BLaER1 treated with 17β-estradiol and CSF1 and Interleukin-3, amounts not matched to agents 10 nM and 100 nM (cell line): ENCODE measurements at regions not wholly inside any gene's neighbourhood (a gene's known extent, or its start where the extent isn't known, plus 50 kb on each side); places are given as distances from the start of the nearest gene placed in this dataset.
"Not testable (repeated sequence)": the region's sequence is repeated elsewhere in the genome, so short reads cannot be mapped to it uniquely, and the experiment has no call there.

Source experiments
- H3K27ac ChIP-seq, 11 experiments: shearing (Covaris generic); formaldehyde crosslinking; 2 replicates each; pipeline ENCODE4 v1.8.1; 2022
- H3K27me3 ChIP-seq, 11 experiments: shearing (Covaris generic); formaldehyde crosslinking; 2 replicates each; pipeline ENCODE4 v1.8.1; 2022
- H3K36me3 ChIP-seq, 11 experiments: shearing (Covaris generic); formaldehyde crosslinking; 2 replicates each; pipeline ENCODE4 v1.8.1; 2022
- H3K4me1 ChIP-seq, 10 experiments: shearing (Covaris generic); formaldehyde crosslinking; 2 replicates each; pipeline ENCODE4 v1.8.1; 2022
- H3K4me2 ChIP-seq, 11 experiments: shearing (Covaris generic); formaldehyde crosslinking; 2 replicates each; pipeline ENCODE4 v1.8.1; 2022
- H3K4me3 ChIP-seq, 10 experiments: shearing (Covaris generic); formaldehyde crosslinking; 2 replicates each; pipeline ENCODE4 v1.8.1; 2022
- H3K9ac ChIP-seq, 11 experiments: shearing (Covaris generic); formaldehyde crosslinking; 2 replicates each; pipeline ENCODE4 v1.8.1; 2022
- H3K9me3 ChIP-seq, 11 experiments: shearing (Covaris generic); formaldehyde crosslinking; replicated peaks in 1 of 11; 2 replicates each; pipeline ENCODE4 v1.8.1; 2022
- H4K20me1 ChIP-seq, 11 experiments: shearing (Covaris generic); formaldehyde crosslinking; 2 replicates each; pipeline ENCODE4 v1.8.1; 2022
- Cebpa-rat ChIP-seq, 11 experiments: shearing (Covaris generic); IDR thresholded peaks; 2 replicates each; pipeline ENCODE4 v1.8.1; 2022

- Histone ChIP-seq H4K20me1 (no peaks in the 10 kb centered on the region), H3K4me1 (no peaks in the 10 kb centered on the region), H3K36me3 (no peaks in the 10 kb centered on the region; a peak in 1 of 22 replicates), H3K9ac (no peak overlapping the region), H3K27ac (no peak overlapping the region), H3K27me3 (no peaks in the 10 kb centered on the region), H3K4me3 (no peak overlapping the region), H3K9me3 (peaks cover 8 to 22% (median 11%) of the 10 kb centered on the region in 11 experiments), H3K4me2 (no peak overlapping the region)
- TF ChIP-seq Cebpa-rat (IDR thresholded peaks at IDR 0.05) = no peak
Measured at GRCh38 chr1:193438312-193438711, 251.9 kb upstream of the B3GALT2 start.

GRCh38 chr1:193437785-193438184 lies 251.4 kb upstream of the B3GALT2 start:
- H3K27ac ChIP-seq = no peak overlapping the region
- no peaks in the 10 kb centered on the region for H3K27me3 ChIP-seq
- H3K4me1 ChIP-seq = no peaks in the 10 kb centered on the region
- TF ChIP-seq Cebpa-rat (IDR thresholded peaks at IDR 0.05) = no peak
- peaks cover 13 to 27% (median 16%) of the 10 kb centered on the region in 11 experiments for H3K9me3 ChIP-seq
- no peak overlapping the region for H3K4me3 ChIP-seq
- no peak overlapping the region for H3K4me2 ChIP-seq
- H3K36me3 ChIP-seq = peaks cover 0 to 2% (median 0%) of the 10 kb centered on the region in 11 experiments; a peak in 1 of 22 replicates
- H3K9ac ChIP-seq = no peak overlapping the region
- no peaks in the 10 kb centered on the region for H4K20me1 ChIP-seq

GRCh38 chr1:193437333-193437732 lies 250.9 kb upstream of the B3GALT2 start:
- not testable (repeated sequence) for H3K36me3 ChIP-seq, H3K4me1 ChIP-seq, H3K9ac ChIP-seq, H3K4me3 ChIP-seq, H3K27me3 ChIP-seq, H4K20me1 ChIP-seq, H3K27ac ChIP-seq, H3K4me2 ChIP-seq
- H3K9me3 ChIP-seq = peaks cover 18 to 32% (median 20%) of the 10 kb centered on the region in 11 experiments

GRCh38 chr1:193435781-193436180 lies 249.4 kb upstream of the B3GALT2 start:
- TF ChIP-seq Cebpa-rat (IDR thresholded peaks at IDR 0.05) = no peak
- H3K4me2 ChIP-seq = no peak overlapping the region
- H3K9me3 ChIP-seq = peaks cover 24 to 39% (median 26%) of the 10 kb centered on the region in 11 experiments
- H3K9ac ChIP-seq = no peak overlapping the region
- no peak overlapping the region for H3K4me3 ChIP-seq
- no peak overlapping the region for H3K27ac ChIP-seq
- H3K27me3 ChIP-seq = no peaks in the 10 kb centered on the region
- H4K20me1 ChIP-seq = no peaks in the 10 kb centered on the region
- H3K36me3 ChIP-seq = peaks cover 0 to 3% (median 0%) of the 10 kb centered on the region in 11 experiments; a peak in 1 of 22 replicates
- no peaks in the 10 kb centered on the region for H3K4me1 ChIP-seq

DNA sequence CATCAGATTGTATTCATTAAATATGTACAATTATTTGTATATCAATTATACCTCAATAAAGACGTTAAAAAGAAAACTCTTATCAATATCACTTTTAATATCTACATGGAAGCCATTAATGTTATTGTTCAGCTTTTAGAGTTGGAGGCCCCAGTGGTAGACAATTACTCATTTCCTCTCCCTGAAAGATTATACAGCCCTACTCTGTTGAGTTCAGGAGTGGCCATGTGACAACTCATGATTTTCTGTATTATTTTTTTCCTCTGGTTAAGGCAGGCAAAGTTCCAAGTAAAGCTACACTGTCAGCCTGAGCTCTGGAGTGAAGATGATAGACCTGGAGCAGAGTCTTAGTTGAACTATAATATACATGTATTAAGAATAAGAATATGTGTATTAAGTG lies 247.9 kb upstream of the B3GALT2 start:
- H3K36me3 ChIP-seq = peaks cover 0 to 3% (median 0%) of the 10 kb centered on the region in 11 experiments; a peak in 1 of 22 replicates
- no peak overlapping the region for H3K4me2 ChIP-seq
- no peak for TF ChIP-seq Cebpa-rat (IDR thresholded peaks at IDR 0.05)
- H3K27ac ChIP-seq = no peak overlapping the region
- H4K20me1 ChIP-seq = no peaks in the 10 kb centered on the region
- H3K9ac ChIP-seq = no peak overlapping the region
- H3K27me3 ChIP-seq = no peaks in the 10 kb centered on the region
- H3K4me1 ChIP-seq = no peaks in the 10 kb centered on the region
- H3K4me3 ChIP-seq = no peak overlapping the region
- H3K9me3 ChIP-seq = peaks cover 24 to 39% (median 26%) of the 10 kb centered on the region in 11 experiments

- no peak overlapping the region for H3K4me3 ChIP-seq
- no peaks in the 10 kb centered on the region for H4K20me1 ChIP-seq
- no peaks in the 10 kb centered on the region for H3K27me3 ChIP-seq
- no peak overlapping the region for H3K9ac ChIP-seq
- H3K9me3 ChIP-seq = peaks cover 24 to 39% (median 26%) of the 10 kb centered on the region in 11 experiments
- TF ChIP-seq Cebpa-rat (IDR thresholded peaks at IDR 0.05) = no peak
- no peaks in the 10 kb centered on the region for H3K4me1 ChIP-seq
- no peak overlapping the region for H3K4me2 ChIP-seq
- H3K27ac ChIP-seq = no peak overlapping the region
- peaks cover 0 to 3% (median 0%) of the 10 kb centered on the region in 11 experiments; a peak in 1 of 22 replicates for H3K36me3 ChIP-seq
Measured at GRCh38 chr1:193433599-193433998, 247.2 kb upstream of the B3GALT2 start.

DNA sequence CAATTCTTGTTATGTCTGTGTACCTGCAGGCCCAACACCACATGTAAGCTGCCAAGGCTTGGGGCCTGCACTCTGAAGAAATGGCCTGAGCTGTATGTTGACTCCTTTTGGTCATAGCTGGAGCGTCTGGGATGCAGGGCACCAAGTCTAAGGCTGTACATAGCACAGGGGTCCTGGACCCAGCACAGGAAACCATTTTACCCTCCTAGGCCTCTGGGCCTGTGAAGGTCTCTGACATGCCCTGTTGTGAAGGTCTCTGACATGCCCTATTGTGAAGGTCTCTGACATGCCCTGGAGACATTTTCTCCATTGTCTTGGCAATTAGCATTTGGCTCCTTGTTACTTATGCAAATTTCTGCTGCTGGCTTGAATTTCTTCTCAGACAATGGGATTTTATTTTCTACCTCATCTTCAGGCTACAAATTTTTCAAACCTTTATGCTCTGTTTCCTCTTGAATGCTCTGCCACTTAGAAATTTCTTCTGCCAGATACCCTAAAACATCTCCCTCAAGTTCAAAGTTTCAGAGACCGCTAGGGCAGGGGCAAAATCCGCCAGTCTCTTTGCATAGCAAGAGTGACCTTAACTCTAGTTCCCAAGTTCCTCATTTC lies 246.7 kb upstream of the B3GALT2 start:
- Histone ChIP-seq H3K4me2 (no peak overlapping the region), H3K27me3 (no peaks in the 10 kb centered on the region), H3K36me3 (peaks cover 0 to 3% (median 0%) of the 10 kb centered on the region in 11 experiments; a peak in 1 of 22 replicates), H4K20me1 (no peaks in the 10 kb centered on the region), H3K27ac (no peak overlapping the region), H3K9ac (no peak overlapping the region), H3K4me1 (no peaks in the 10 kb centered on the region), H3K4me3 (no peak overlapping the region), H3K9me3 (peaks cover 24 to 39% (median 26%) of the 10 kb centered on the region in 11 experiments)
- TF ChIP-seq Cebpa-rat (IDR thresholded peaks at IDR 0.05) = no peak

DNA sequence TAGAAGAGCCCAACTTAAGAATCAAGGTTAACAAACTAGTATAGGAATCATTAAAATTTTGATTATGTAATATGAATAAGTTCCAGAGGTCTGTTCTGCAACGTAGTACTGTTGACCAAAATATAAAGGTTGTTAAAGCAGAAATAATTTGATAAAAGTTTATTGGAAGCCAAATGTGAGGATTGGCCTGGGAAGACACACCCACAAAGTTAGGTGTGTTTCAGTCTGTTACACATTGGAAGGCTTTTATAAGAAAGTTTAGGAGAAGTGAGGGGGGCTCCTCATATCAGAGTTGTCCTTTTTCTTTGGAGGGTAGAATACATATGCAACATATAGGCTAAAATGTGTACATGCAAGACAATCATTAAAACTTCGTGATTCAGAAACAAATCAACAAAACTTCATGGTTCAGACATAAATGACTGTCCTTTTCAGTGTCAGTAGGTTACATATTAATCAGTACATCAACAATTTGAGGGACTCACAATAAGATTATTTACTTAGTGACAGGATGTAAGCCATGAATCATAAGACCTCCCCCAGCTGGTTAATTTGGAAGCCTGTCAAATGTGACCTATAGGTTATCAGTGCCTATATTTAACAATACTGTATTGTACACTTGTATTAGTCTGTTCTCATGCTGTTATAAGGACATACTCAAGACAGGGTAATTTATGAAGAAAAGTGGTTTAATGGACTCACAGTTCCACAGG lies 245.0 kb upstream of the B3GALT2 start:
- Histone ChIP-seq H3K27me3 (no peaks in the 10 kb centered on the region), H4K20me1 (no peaks in the 10 kb centered on the region), H3K9ac (no peak overlapping the region), H3K9me3 (peaks cover 24 to 39% (median 26%) of the 10 kb centered on the region in 11 experiments), H3K36me3 (peaks cover 0 to 3% (median 0%) of the 10 kb centered on the region in 11 experiments; a peak in 1 of 22 replicates), H3K4me1 (no peaks in the 10 kb centered on the region), H3K27ac (no peak overlapping the region), H3K4me3 (no peak overlapping the region), H3K4me2 (no peak overlapping the region)
- no peak for TF ChIP-seq Cebpa-rat (IDR thresholded peaks at IDR 0.05)

DNA sequence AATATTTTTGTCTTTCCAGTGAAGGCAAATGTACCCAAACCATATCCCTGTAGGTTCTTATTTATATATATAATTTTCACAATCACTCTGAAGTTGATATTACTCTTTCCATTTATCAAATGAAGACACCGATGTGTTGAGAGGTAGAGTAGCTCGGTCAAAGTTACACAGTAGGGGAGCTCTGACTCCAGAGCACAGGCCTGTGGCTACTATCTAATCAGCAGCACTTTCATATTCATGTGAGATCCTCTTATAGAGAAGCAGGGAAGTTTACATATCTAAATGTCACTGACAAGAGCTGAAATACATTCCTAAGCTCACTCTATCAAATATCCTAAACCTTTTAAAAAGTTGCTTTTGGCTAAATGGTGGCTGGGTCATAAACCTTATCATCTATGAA lies 241.1 kb upstream of the B3GALT2 start:
- H3K27me3 ChIP-seq = no peaks in the 10 kb centered on the region
- H3K27ac ChIP-seq = no peak overlapping the region
- H3K9ac ChIP-seq = no peak overlapping the region
- no peaks in the 10 kb centered on the region for H4K20me1 ChIP-seq
- H3K36me3 ChIP-seq = no peaks in the 10 kb centered on the region
- no peaks in the 10 kb centered on the region for H3K4me1 ChIP-seq
- TF ChIP-seq Cebpa-rat (IDR thresholded peaks at IDR 0.05) = no peak
- H3K4me3 ChIP-seq = no peak overlapping the region
- peaks cover 6 to 10% (median 8%) of the 10 kb centered on the region in 11 experiments for H3K9me3 ChIP-seq
- no peak overlapping the region for H3K4me2 ChIP-seq

DNA sequence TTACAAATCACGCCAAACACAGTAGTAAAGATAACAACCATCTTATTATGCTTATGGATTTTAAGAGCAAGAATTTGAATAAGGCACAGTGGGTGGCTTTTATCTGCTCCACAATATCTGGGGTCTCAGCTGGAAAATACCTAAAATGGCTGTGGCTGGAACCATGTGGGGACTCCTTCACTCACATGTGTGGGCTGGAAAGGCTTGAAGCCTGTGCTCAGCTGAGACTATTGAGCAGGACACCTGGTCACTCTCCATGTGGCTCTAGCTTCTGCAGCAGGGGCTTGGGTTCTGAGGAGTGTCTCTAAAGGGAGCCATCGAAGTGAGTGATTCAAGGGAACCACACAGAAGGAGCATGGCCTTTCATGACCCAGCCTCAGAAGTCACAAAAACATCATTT lies 239.6 kb upstream of the B3GALT2 start:
- Histone ChIP-seq H3K27ac (no peak overlapping the region), H4K20me1 (no peaks in the 10 kb centered on the region), H3K4me2 (no peak overlapping the region), H3K9me3 (no peaks in the 10 kb centered on the region), H3K4me1 (no peaks in the 10 kb centered on the region), H3K27me3 (no peaks in the 10 kb centered on the region), H3K36me3 (no peaks in the 10 kb centered on the region), H3K4me3 (no peak overlapping the region), H3K9ac (no peak overlapping the region)
- no peak for TF ChIP-seq Cebpa-rat (IDR thresholded peaks at IDR 0.05)
